H9 (cell line): ENCODE measurements at regions not wholly inside any gene's neighbourhood (a gene's known extent, or its start where the extent isn't known, plus 50 kb on each side); places are given as distances from the start of the nearest gene placed in this dataset.

Experiments
- DNase-seq: peaks from one replicate; pipeline ENCODE4 v3.0.0-alpha.2; 2017
- H2AFZ ChIP-seq: one replicate; pipeline ENCODE4 v1.6.1; 2013; ENCODE audit warnings: mild to moderate bottlenecking, low read length, control low read depth, moderate library complexity
- H2AK5ac ChIP-seq: 2 replicates; pipeline ENCODE4 v1.6.1; 2013; ENCODE audit warnings: low read length, control low read depth, mixed read lengths; ENCODE audit not compliant: insufficient read length
- H2BK120ac ChIP-seq: one replicate; pipeline ENCODE4 v1.6.1; 2013; ENCODE audit warnings: low read depth, mild to moderate bottlenecking, low read length, control low read depth, inconsistent platforms; ENCODE audit not compliant: poor library complexity, severe bottlenecking
- H2BK12ac ChIP-seq: 2 replicates; pipeline ENCODE4 v1.6.1; 2013; ENCODE audit warnings: low read length, control low read depth, mixed read lengths, low read depth; ENCODE audit not compliant: insufficient read length
- H2BK15ac ChIP-seq: 2 replicates; pipeline ENCODE4 v1.6.1; 2013; ENCODE audit warnings: low read depth, low read length, control low read depth
- H2BK20ac ChIP-seq: one replicate; pipeline ENCODE4 v1.6.1; 2013; ENCODE audit warnings: low read depth, mild to moderate bottlenecking, low read length, control low read depth, inconsistent platforms; ENCODE audit not compliant: poor library complexity, severe bottlenecking
- H2BK5ac ChIP-seq: 2 replicates; pipeline ENCODE4 v1.6.1; 2013; ENCODE audit warnings: low read length, control low read depth, mixed read lengths; ENCODE audit not compliant: insufficient read length
- H3K14ac ChIP-seq: 2 replicates; pipeline ENCODE4 v1.6.1; 2013; ENCODE audit warnings: low read length, control low read depth; ENCODE audit not compliant: insufficient read depth
- H3K18ac ChIP-seq: 2 replicates; pipeline ENCODE4 v1.6.1; 2013; ENCODE audit warnings: low read depth, mild to moderate bottlenecking, mixed read lengths, low read length, control low read depth; ENCODE audit not compliant: insufficient read length
- H3K23ac ChIP-seq: 2 replicates; pipeline ENCODE4 v1.6.1; 2013; ENCODE audit warnings: low read length, control low read depth, mixed read lengths, low read depth; ENCODE audit not compliant: insufficient read length
- H3K23me2 ChIP-seq: 2 replicates; pipeline ENCODE4 v1.6.1; 2013; ENCODE audit warnings: low read depth, mild to moderate bottlenecking, mixed read lengths, low read length, control low read depth; ENCODE audit not compliant: insufficient read length, poor library complexity, severe bottlenecking
- H3K27ac ChIP-seq: 2 replicates; pipeline ENCODE4 v1.5.1; 2013; ENCODE audit warnings: low read length, control low read depth, mixed read lengths, low read depth; ENCODE audit not compliant: insufficient read length
- H3K27me3 ChIP-seq: 2 replicates; pipeline ENCODE4 v1.6.1; 2013; ENCODE audit warnings: low read length, control low read depth, inconsistent platforms; ENCODE audit not compliant: insufficient read depth
- H3K4ac ChIP-seq: 2 replicates; pipeline ENCODE4 v1.6.1; 2013; ENCODE audit warnings: low read depth, mild to moderate bottlenecking, control low read depth, inconsistent platforms, low read length, moderate library complexity
- H3K4me1 ChIP-seq: 2 replicates; pipeline ENCODE4 v1.6.1; 2013; ENCODE audit warnings: low read length, control low read depth, inconsistent platforms; ENCODE audit not compliant: insufficient read depth
- H3K4me2 ChIP-seq: 2 replicates; pipeline ENCODE4 v1.6.1; 2013; ENCODE audit warnings: low read length, control low read depth, mixed read lengths; ENCODE audit not compliant: insufficient read length, insufficient read depth
- H3K56ac ChIP-seq: 2 replicates; pipeline ENCODE4 v1.6.1; 2013; ENCODE audit warnings: low read depth, mild to moderate bottlenecking, mixed read lengths, low read length, control low read depth; ENCODE audit not compliant: insufficient read length
- H3K79me1 ChIP-seq: 2 replicates; pipeline ENCODE4 v1.6.1; 2013; ENCODE audit warnings: low read depth, mild to moderate bottlenecking, moderate library complexity, low read length, control low read depth, inconsistent platforms; ENCODE audit not compliant: insufficient read depth, poor library complexity, severe bottlenecking
- H3K79me2 ChIP-seq: 2 replicates; pipeline ENCODE4 v1.6.1; 2013; ENCODE audit warnings: low read length, control low read depth, inconsistent platforms; ENCODE audit not compliant: insufficient read depth
- H3K9ac ChIP-seq: 2 replicates; pipeline ENCODE4 v1.6.1; 2013; ENCODE audit warnings: low read length, control low read depth, mixed read lengths; ENCODE audit not compliant: insufficient read length; ENCODE audit errors: extremely low read depth
- H3K9me3 ChIP-seq: one replicate; pipeline ENCODE4 v1.6.1; 2013; ENCODE audit warnings: low read depth, low read length, inconsistent platforms; ENCODE audit not compliant: control insufficient read depth
- H3T11ph ChIP-seq: one replicate; pipeline ENCODE4 v1.6.1; 2013; ENCODE audit warnings: mild to moderate bottlenecking, low read length, control low read depth, inconsistent platforms
- H4K20me1 ChIP-seq: one replicate; pipeline ENCODE4 v1.6.1; 2013; ENCODE audit not compliant: control insufficient read depth, insufficient read length, insufficient read depth
- H4K5ac ChIP-seq: 2 replicates; pipeline ENCODE4 v1.6.1; 2013; ENCODE audit warnings: low read depth, mild to moderate bottlenecking, mixed read lengths, low read length, control low read depth; ENCODE audit not compliant: insufficient read length
- H4K8ac ChIP-seq: replicated peaks from 2 replicates; pipeline ENCODE4 v1.6.1; 2013; ENCODE audit warnings: low read length, control low read depth, mixed read lengths, low read depth; ENCODE audit not compliant: insufficient read length
- H4K91ac ChIP-seq: 2 replicates; pipeline ENCODE4 v1.6.1; 2013; ENCODE audit warnings: low read depth, mild to moderate bottlenecking, moderate library complexity, mixed read lengths, low read length, control low read depth; ENCODE audit not compliant: insufficient read length
- H3K27ac Mint-ChIP-seq, 3 experiments: 2 replicates in 2 of 3; 3 replicates in 1 of 3; pipeline ENCODE4 v1.8.0; 2020 to 2021; ENCODE audit warnings: mixed read lengths in 3 of 3, mild to moderate bottlenecking in 1 of 3, moderate library complexity in 1 of 3
- H3K27me3 Mint-ChIP-seq: 2 replicates; pipeline ENCODE4 v1.8.0; 2021; ENCODE audit warnings: low read depth, mild to moderate bottlenecking, moderate library complexity, mixed read lengths
- H3K36me3 Mint-ChIP-seq, 3 experiments: 2 replicates in 2 of 3; 3 replicates in 1 of 3; pipeline ENCODE4 v1.8.0; 2020 to 2021; ENCODE audit warnings: low read depth in 3 of 3, mixed read lengths in 3 of 3; ENCODE audit not compliant: insufficient read depth in 1 of 3
- H3K4me1 Mint-ChIP-seq, 2 experiments: 2 replicates each; pipeline ENCODE4 v1.8.0; 2020; ENCODE audit warnings: mixed read lengths in 2 of 2
- H3K4me3 Mint-ChIP-seq, 2 experiments: 2 replicates in 1 of 2; 3 replicates in 1 of 2; pipeline ENCODE4 v1.8.0; 2020 to 2021; ENCODE audit warnings: mild to moderate bottlenecking in 2 of 2, mixed read lengths in 2 of 2, moderate library complexity in 1 of 2
- H3K9me3 Mint-ChIP-seq, 2 experiments: 2 replicates in 1 of 2; 3 replicates in 1 of 2; pipeline ENCODE4 v1.8.0; 2020; ENCODE audit warnings: mild to moderate bottlenecking in 2 of 2, mixed read lengths in 2 of 2, moderate library complexity in 1 of 2
- CTCF ChIP-seq: fragments of 200-600 bp; sonication (generic); conservative IDR thresholded peaks from 3 replicates; pipeline ENCODE4 v1.8.0; 2021; ENCODE audit warnings: antibody characterized with exemption, mild to moderate bottlenecking
- WGBS: extraction: QIAGEN DNeasy Blood & Tissue Kit; methylation state at CpG from one replicate; pipeline ENCODE4 v1.1.7; 2013; ENCODE audit warnings: missing lambda C conversion rate, low lambda C conversion rate, mixed read lengths; ENCODE audit not compliant: insufficient read length; ENCODE audit errors: extremely low coverage; 5-methylcytosine and 5-hydroxymethylcytosine counted together

GRCh38 chr6:103982574-103982973 is 877.1 kb downstream of the HACE1 start:
- Histone ChIP-seq H3K9me3 (no peaks in the 10 kb centered on the region), H3K18ac (no peak overlapping the region), H2AFZ (no peak overlapping the region), H3T11ph (no peak overlapping the region), H2BK15ac (no peak overlapping the region), H2BK12ac (no peak overlapping the region), H3K14ac (no peak overlapping the region), H3K4me2 (no peak overlapping the region), H3K9ac (no peak overlapping the region), H2BK120ac (no peak overlapping the region), H3K4me1 (no peaks in the 10 kb centered on the region), H3K27ac (no peak overlapping the region), H2BK20ac (no peak overlapping the region), H3K23me2 (no peaks in the 10 kb centered on the region), H3K27me3 (no peaks in the 10 kb centered on the region), H4K91ac (no peak overlapping the region), H3K56ac (no peak overlapping the region), H3K4ac (no peak overlapping the region), H4K5ac (no peak overlapping the region), H2BK5ac (no peak overlapping the region), H2AK5ac (no peak overlapping the region), H3K79me2 (no peaks in the 10 kb centered on the region), H3K23ac (no peak overlapping the region), H3K79me1 (no peaks in the 10 kb centered on the region), H4K8ac (no peak overlapping the region), H4K20me1 (no peaks in the 10 kb centered on the region)
- no peak overlapping the region for H3K27ac Mint-ChIP-seq
- DNase-seq = no peak
- no CpG with 5 or more reads among the region's 4 CpGs for WGBS
- no peaks in the 10 kb centered on the region; a peak in 1 of 5 replicates for H3K9me3 Mint-ChIP-seq
- no peak for TF ChIP-seq CTCF
- H3K36me3 Mint-ChIP-seq = 0 out of 7 replicates have a peak, but pooled peaks cover 0 to 11% (median 0%) of the 10 kb centered on the region in 3 experiments
- H3K4me3 Mint-ChIP-seq = no peak overlapping the region
- H3K4me1 Mint-ChIP-seq = 0 out of 4 replicates have a peak, but pooled peaks cover 0 to 4% of the 10 kb centered on the region in 2 experiments
- H3K27me3 Mint-ChIP-seq = no peaks in the 10 kb centered on the region
